ENCODE measurements at regions not wholly inside any gene's neighbourhood (a gene's known extent, or its start where the extent isn't known, plus 50 kb on each side); places are given as distances from the start of the nearest gene placed in this dataset.

GRCh38 chr4:20451986-20452385 lies 200.3 kb downstream of the SLIT2 start:
- no peak for DNase-seq

- DNase-seq, result no peak
Observed at GRCh38 chr4:20454515-20454914, 202.8 kb downstream of the SLIT2 start.

DNA sequence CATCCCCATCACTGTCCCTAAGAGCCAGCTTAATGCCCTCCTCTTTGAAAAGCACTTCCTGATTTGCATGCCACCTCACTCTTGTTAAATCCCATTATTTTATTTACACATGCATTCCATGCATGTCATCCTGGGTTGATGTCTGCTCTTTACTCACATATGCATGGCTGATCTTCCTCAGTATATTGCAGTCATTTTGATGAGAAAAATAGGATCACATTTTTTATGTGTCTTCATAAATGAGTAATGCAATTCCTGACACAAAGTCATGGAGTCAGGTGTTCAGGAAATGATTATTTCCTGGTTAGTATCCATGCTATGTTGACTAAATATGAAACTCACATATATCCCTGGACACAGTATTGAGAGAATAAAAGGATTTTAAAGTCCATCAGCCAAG lies 204.7 kb downstream of the SLIT2 start:
- no peak for DNase-seq

- DNase-seq, result no peak
Observed at GRCh38 chr4:20462426-20463175, 210.9 kb downstream of the SLIT2 start.

GRCh38 chr4:20463176-20463430 lies 211.4 kb downstream of the SLIT2 start:
- DNase-seq, result no peak

DNA sequence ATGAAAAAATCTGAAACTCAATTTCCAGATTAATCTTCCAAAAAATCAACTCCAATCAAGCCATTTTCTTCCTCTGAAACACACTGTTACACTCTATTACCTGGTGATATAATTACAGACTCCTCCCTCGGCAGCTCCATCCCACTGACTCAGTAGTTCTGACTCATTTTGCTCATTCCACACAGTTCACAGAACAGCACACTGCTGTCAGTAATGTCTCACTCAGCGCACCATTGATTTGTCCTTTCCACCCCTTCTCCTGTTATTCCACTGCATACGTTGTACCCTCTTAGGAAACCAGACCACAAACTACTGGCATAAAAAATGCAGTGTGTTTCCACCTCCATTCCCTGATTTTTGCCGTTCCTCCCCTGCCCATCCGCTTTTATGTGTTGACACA lies 212.7 kb downstream of the SLIT2 start:
- no peak for DNase-seq

- peak; percentile 3 for DNase-seq
Observed at GRCh38 chr4:20474119-20474518, 222.4 kb downstream of the SLIT2 start.

GRCh38 chr4:20478412-20478811 lies 221.8 kb upstream of the PACRGL start:
- DNase-seq, result no peak

GRCh38 chr4:20480165-20480947 lies 219.9 kb upstream of the PACRGL start:
- DNase-seq, result no peak

DNA sequence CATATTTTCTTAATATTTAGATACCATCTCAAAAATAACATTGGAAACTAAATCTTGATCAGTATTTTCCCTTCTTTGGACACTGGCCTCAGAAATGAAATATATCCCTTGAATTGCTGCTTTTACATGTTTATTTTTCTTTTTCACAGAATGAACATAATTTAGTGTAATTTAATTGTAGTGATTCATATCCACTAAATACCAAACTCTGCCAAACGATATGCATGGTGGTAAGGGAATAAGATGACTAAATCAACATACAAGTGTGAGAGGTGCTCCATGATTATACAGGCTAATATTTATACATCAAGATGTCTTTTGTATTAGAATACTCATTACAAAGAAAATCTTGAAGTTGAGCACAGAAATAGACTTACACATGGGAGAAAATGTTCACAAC lies 216.8 kb upstream of the PACRGL start:
- no peak for DNase-seq

GRCh38 chr4:20486433-20486832 lies 213.8 kb upstream of the PACRGL start:
- DNase-seq, result no peak

DNA sequence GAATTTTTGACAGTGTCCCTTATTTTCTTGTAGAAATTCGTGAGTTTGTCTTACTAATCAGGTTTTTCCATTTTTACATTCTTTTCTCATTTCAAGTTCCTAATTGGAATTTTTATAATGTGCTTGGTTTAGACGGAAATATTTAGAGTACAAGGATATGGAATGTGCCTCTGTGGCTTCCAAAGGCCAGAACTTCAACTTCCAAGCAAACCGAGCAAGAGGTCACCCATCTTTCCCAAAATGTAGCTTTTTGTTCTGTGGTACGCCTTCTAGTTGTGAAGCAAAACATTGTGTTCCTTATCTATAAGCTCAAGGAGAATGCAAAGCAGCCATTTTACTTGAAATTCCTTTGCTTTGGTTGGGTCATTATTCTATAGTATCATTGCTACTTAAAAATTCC lies 212.8 kb upstream of the PACRGL start:
- no peak for DNase-seq

DNA sequence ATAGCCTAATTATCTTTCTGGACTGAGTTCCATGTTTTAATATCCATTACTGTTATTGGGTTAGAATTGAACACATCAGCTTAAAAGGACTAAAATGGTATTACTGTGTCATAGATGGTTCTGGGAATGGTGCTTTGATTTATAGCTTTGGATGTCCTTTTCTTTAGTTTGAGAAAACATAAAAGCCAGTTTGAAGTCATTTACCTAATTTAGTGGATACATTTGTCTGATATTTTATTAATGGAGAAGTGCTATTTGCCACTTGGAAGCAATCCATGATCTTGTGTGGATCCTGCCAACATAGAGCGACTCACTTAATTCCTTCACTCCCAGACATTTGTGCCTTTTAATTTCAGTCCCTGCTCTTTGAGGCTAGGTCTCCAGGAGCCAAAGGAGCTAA lies 212.4 kb upstream of the PACRGL start:
- DNase-seq, result no peak

DNA sequence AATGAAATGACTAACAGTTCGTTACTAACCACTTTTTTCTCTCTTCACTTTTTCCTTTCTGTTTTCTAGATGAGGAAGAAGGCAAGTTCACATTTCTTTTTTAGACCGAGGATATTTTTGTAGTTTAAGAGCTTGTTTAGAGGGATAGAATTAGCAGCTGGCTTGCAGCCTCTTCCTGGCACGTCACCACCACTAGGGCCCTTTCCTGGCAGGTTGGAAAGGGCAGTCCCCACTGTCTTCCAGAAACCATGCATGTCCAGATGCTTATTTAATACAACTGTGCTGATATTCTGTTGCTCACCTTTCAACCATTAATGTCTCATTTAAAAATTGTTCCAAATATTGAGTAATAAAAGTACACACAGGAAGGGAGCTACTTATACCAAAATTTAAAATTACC lies 209.5 kb upstream of the PACRGL start:
- no peak for DNase-seq

- no peak for DNase-seq
Observed at GRCh38 chr4:20493761-20494353, 206.4 kb upstream of the PACRGL start.

GRCh38 chr4:20496068-20496467 lies 204.2 kb upstream of the PACRGL start:
- DNase-seq, result no peak

- no peak for DNase-seq
Observed at GRCh38 chr4:20504146-20504545, 196.1 kb upstream of the PACRGL start.

DNA sequence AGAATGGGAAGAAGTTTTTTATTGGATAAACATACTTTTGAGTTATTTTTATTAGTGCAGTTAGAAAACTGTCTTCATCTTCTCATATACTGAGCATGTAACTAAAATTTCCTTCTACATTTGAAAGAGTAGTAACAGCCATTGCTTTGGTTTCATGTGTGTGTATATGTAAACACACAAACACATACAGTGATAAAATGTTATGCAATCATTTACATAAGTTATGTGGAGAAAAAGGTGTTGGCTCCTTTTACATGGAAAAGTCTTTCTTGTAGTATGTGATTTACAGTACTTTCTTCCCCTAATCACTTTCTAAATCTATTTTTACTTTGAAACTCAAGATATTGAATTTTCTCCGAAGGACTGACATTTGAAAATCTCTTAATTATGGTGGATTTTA lies 194.3 kb upstream of the PACRGL start:
- no peak for DNase-seq

DNA sequence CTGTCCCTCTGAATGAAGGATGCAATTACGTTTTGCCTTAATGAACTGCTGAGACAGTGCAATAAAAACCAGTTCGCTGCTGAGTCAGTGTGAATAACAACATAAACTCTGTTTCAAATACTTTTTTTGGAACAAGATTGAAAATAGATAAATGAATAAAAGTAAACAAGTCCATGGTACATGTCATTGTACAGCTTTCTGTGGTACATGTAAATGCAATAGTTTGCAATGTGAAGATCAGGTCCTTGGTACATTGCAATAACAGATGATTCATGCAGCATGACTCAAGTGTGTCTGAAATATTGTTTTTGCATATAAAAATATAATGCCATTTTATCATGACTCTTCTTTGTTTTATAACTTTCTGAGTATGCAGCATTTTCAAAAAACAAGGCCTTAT lies 193.4 kb upstream of the PACRGL start:
- no peak for DNase-seq

- no peak for DNase-seq
Observed at GRCh38 chr4:20509315-20509714, 190.9 kb upstream of the PACRGL start.

DNA sequence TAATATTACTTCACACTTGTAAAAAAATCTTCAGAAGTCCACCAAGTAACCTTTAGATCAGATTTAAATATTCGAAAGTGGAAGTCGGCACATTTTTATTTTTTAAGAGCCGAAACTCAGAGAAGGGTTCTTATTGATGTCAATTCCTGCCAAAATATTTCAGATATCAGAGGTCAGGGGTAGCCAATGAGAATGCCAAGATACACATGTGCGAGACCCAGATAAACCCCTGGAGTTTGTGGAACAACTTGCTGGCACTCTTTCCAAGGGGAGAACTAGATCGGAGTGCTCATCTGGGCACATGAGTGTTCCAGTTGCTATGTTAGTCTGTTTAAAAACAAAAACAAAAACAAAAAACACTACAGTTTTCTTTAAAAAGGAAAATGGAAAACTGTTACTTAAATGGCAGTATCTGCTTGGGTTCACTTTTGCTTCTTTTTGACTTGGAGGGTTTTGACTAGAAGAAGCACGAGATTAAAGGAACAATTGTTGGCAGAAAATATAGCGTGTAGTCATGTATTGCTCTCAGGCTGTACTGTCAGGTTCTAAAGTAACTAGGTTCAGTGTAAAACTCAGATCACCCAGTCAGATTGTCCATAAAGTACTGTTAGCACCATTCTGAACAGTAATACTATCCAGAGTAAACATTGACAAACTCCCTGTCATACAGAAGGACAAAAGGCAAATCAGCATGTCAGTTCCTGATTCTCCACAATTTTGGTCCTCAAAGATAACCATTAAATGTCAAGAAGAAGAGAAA lies 188.0 kb upstream of the PACRGL start:
- DNase-seq, result no peak

DNA sequence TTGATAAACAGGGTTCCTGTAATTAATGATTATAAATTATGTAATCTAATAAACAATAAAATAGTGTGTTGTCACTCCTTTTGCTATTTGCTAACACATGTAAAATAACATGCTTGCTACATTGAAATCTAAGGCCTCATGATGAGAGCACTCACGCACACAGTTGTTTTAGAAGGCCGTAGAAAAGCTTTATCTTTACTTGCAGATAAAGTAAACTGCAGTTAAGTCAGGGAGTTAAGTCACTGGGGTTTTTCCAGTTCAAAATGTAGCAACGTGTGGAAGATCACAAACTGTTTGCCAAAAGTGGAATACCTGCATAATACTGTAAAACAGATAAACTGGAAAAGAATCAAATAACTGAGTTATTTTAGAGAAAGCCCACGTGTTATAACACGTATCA lies 187.3 kb upstream of the PACRGL start:
- DNase-seq, result no peak

DNA sequence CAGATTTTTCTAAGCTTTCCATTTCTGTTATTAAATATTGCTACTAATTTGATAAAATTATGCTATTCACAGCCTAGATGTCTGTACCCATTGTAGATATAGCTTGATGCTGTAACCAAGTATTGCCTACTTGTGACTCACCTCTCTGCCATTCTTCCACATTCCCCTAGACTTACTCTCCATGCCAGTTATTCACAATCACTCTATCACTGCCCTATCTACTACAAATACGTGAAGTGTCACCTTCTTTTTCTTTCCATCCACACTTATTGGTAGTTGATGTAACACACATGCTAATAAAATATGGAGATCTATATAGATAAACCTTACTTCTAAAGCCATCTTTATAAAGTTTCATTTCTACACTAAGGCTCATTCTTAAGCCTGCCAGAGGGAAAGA lies 179.4 kb upstream of the PACRGL start:
- DNase-seq, result no peak
